ENCODE measurements at regions not wholly inside any gene's neighbourhood (a gene's known extent, or its start where the extent isn't known, plus 50 kb on each side); places are given as distances from the start of the nearest gene placed in this dataset.

DNA sequence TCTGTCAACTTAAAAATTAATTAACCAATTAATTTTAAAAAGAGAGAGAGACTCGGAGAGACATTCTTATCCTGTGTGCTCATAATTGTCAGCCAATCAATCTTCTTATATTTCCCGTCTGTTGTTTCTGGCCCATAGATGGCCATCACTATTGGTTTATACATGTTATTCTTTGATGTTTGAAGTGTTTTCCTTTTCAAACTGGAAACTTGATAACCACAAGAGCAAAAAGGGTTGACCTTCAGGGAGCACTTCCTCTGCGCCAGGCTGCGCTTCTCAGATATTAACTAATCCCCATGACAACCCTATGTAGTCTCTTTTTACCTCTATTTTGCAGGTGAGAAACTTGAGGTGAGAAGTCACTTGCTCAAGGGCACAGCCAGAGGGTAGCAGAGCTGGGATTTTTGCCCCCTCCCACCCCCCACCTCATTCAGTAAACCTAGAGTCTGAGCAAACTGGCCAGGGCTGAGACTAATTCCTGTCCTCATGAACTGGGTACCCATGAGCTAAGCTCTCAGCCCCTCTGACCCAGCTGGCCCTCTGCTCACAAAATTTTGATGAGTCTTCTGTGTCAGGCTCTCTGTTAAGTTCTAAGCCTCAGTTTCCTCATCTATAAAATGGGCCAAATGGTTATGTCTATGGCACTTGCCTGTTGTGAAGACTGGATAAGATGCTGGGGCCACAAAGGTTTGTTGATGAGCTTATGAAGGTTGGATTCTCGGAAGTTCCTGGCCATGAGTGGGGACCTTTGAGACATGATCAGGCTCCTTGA, 86.0 kb upstream of the SH3PXD2B start:
- Histone ChIP-seq H3K9me3 (replicated peaks; ENCODE audit: control insufficient read depth, insufficient read depth, low read depth, low read length) (no peaks in the 10 kb centered on the region), H3K4me3 (no peak overlapping the region), H4K20me1 (replicated peaks; ENCODE audit: control insufficient read depth, insufficient read depth, low read length) (no peaks in the 10 kb centered on the region), H3K79me2 (ENCODE audit: control insufficient read depth, insufficient read depth, low read length) (no peaks in the 10 kb centered on the region), H3K36me3 (ENCODE audit: control insufficient read depth, insufficient read depth, low read length) (no peaks in the 10 kb centered on the region), H2AFZ (ENCODE audit: low read depth, low read length) (no peak overlapping the region), H3K4me2 (ENCODE audit: insufficient read depth, low read length) (no peak overlapping the region), H3K27ac (ENCODE audit: extremely low read depth, low read depth, low read length) (no peak overlapping the region), H3K27me3 (ENCODE audit: control insufficient read depth in 2 of 2, insufficient read depth in 2 of 2, low read length in 2 of 2) (peaks cover 6 to 18% of the 10 kb centered on the region in 2 experiments; a peak in 3 of 5 replicates), H3K4me1 (replicated peaks in 1 of 2; ENCODE audit: control insufficient read depth in 2 of 2, insufficient read depth in 2 of 2, low read length in 2 of 2) (peaks cover 0 to 5% of the 10 kb centered on the region in 2 experiments; a peak in 1 of 5 replicates), H3K9me1 (ENCODE audit: control insufficient read depth, insufficient read depth, low read length) (no peaks in the 10 kb centered on the region), H3K9ac (ENCODE audit: insufficient read depth in 1 of 2, low read depth in 2 of 2, low read length in 2 of 2) (no peak overlapping the region)
- in situ Hi-C loops (cut with MboI): no loop called here
- 13% methylated on average over 5 of the region's 5 CpGs for WGBS (ENCODE audit: insufficient coverage, low coverage, missing lambda C conversion rate)
- BruUV-seq (replicated peaks): no TSS peak
- intact Hi-C loops (cut with micrococcal nuclease): no loop called here
- DNase-seq (ENCODE audit: extremely low read depth in 1 of 4, low spot score in 3 of 4) (no peak), FAIRE-seq (no peak), ATAC-seq (no peak)
- ChIA-PET CTCF (ENCODE audit: low intra/inter-chr PET ratio) (no interaction called here), POLR2A (interaction anchor here (1.7 kb wide), 1 partner anchor 67 kb away, joined by 4 read pairs; no protein-coding TSS in a partner anchor)
- TF ChIP-seq, protein P1, sequence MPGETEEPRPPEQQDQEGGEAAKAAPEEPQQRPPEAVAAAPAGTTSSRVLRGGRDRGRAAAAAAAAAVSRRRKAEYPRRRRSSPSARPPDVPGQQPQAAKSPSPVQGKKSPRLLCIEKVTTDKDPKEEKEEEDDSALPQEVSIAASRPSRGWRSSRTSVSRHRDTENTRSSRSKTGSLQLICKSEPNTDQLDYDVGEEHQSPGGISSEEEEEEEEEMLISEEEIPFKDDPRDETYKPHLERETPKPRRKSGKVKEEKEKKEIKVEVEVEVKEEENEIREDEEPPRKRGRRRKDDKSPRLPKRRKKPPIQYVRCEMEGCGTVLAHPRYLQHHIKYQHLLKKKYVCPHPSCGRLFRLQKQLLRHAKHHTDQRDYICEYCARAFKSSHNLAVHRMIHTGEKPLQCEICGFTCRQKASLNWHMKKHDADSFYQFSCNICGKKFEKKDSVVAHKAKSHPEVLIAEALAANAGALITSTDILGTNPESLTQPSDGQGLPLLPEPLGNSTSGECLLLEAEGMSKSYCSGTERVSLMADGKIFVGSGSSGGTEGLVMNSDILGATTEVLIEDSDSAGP (CRISPR knock-in tag; IDR thresholded peaks at IDR 0.05): no peak
- no peak for TF ChIP-seq ZNF124 (CRISPR knock-in tag; IDR thresholded peaks at IDR 0.05)
- TF ChIP-seq RBM25 (IDR thresholded peaks at IDR 0.05; ENCODE audit: low read depth, low read length, severe bottlenecking): peak; percentile 87
- TF ChIP-seq SPI1 (IDR thresholded peaks at IDR 0.05; ENCODE audit: borderline replicate concordance, low read depth, low read length): peak; percentile 43; the same call in 1 of the 2 replicates
